ENCODE measurements at regions not wholly inside any gene's neighbourhood (a gene's known extent, or its start where the extent isn't known, plus 50 kb on each side); places are given as distances from the start of the nearest gene placed in this dataset.

DNA sequence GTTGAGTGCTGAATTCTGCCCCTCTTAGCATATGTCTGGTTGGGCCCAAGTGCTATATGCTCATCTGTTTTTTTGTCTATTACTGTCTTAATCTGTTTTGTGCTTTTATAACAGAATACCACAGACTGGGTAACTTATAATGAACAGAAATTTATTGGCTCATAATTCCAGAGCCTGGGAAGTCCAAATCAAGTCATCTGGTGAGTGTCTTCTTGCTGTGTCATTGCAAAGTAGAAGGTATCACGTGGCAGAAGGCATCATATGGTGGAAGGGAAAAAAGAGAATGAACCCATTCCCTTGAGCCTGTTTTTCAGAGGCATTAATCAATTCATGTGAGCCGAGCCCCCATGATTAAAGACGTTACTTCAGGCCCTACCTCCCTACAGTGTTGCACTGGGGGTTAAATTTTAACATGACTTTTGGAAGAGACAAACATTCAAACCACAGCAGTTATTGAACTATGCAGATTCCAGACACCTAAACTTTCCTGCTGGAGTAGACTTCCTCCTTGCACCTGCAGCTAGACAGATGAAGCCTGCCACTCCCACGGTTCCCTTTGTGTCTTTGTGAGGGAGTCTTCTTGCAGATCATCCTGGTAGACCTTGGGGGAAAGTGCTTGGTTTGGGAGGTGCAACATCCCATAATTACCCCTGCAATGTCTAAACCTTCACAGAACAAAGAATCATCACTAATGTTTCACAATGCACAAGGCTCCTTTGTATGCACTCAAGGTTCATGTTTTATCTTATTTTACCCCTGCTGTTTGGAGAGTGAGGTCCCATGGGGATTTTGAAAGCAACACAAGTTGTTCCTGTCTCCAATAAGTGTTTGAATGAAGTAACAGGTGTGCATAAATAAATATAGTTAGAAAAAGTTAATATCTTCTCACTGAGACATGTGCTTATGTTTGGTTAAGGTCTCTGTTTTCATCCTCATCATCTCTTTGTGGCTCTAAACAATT lies 64.7 kb upstream of the XCR1 start:
- Mint-ChIP-seq H3K9me3 (peaks cover 0 to 10% (median 3%) of the 10 kb centered on the region in 7 donors), H3K27me3 (ENCODE audit: low read depth in 3 of 3) (peaks cover 0 to 8% (median 4%) of the 10 kb centered on the region in 3 donors), H3K4me3 (no peak overlapping the region), H3K27ac (peak overlapping the region; percentile 100), H3K4me1 (peaks cover 94% of the 10 kb centered on the region), H3K36me3 (peaks cover 15 to 30% of the 10 kb centered on the region in 2 donors)
- H3K4me3 ChIP-seq (replicated peaks in 1 of 3; ENCODE audit: low read depth in 2 of 3, low read length in 3 of 3), result no peak overlapping the region
- peaks cover 0 to 4% of the 10 kb centered on the region in 2 donors for H3K9me3 ChIP-seq (replicated peaks in 1 of 2; ENCODE audit: control insufficient read depth in 1 of 2, insufficient read depth in 1 of 2, low read length in 2 of 2)
- H3K36me3 ChIP-seq (replicated peaks in 1 of 2; ENCODE audit: control insufficient read depth in 1 of 2, insufficient read depth in 2 of 2, low read length in 2 of 2), result no peaks in the 10 kb centered on the region
- 17% methylated on average over 1 of the region's 4 CpGs for WGBS (ENCODE audit: insufficient coverage)
- intact Hi-C loops (cut with micrococcal nuclease), result no loop called here
- DNase-seq, result peak in 1 of 3 donors; percentile 64
- no peak overlapping the region for H3K4me2 ChIP-seq (replicated peaks; ENCODE audit: extremely low read depth, low read length, poor library complexity, severe bottlenecking)
- TF ChIP-seq, protein P1, sequence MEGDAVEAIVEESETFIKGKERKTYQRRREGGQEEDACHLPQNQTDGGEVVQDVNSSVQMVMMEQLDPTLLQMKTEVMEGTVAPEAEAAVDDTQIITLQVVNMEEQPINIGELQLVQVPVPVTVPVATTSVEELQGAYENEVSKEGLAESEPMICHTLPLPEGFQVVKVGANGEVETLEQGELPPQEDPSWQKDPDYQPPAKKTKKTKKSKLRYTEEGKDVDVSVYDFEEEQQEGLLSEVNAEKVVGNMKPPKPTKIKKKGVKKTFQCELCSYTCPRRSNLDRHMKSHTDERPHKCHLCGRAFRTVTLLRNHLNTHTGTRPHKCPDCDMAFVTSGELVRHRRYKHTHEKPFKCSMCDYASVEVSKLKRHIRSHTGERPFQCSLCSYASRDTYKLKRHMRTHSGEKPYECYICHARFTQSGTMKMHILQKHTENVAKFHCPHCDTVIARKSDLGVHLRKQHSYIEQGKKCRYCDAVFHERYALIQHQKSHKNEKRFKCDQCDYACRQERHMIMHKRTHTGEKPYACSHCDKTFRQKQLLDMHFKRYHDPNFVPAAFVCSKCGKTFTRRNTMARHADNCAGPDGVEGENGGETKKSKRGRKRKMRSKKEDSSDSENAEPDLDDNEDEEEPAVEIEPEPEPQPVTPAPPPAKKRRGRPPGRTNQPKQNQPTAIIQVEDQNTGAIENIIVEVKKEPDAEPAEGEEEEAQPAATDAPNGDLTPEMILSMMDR (IDR thresholded peaks at IDR 0.05), result no peak
- H3K4me1 ChIP-seq (ENCODE audit: control insufficient read depth in 1 of 2, insufficient read depth in 2 of 2, low read length in 2 of 2), result peaks cover 88 to 89% of the 10 kb centered on the region in 2 donors
- H3K27me3 ChIP-seq (ENCODE audit: control insufficient read depth in 2 of 2, insufficient read depth in 2 of 2, low read length in 2 of 2), result no peaks in the 10 kb centered on the region
- peak overlapping the region; percentile 100 for H3K27ac ChIP-seq (ENCODE audit: low read depth in 1 of 2, low read length in 2 of 2)
- H4K20me1 ChIP-seq (ENCODE audit: insufficient read depth, low read length), result no peaks in the 10 kb centered on the region
- H3K9ac ChIP-seq (ENCODE audit: insufficient read depth, low read length, poor library complexity, severe bottlenecking), result peak overlapping the region; percentile 92
- H2AFZ ChIP-seq (ENCODE audit: insufficient read depth, low read depth, low read length, poor library complexity, severe bottlenecking), result no peak overlapping the region
- H3K79me2 ChIP-seq (ENCODE audit: insufficient read depth, low read length), result no peaks in the 10 kb centered on the region

DNA sequence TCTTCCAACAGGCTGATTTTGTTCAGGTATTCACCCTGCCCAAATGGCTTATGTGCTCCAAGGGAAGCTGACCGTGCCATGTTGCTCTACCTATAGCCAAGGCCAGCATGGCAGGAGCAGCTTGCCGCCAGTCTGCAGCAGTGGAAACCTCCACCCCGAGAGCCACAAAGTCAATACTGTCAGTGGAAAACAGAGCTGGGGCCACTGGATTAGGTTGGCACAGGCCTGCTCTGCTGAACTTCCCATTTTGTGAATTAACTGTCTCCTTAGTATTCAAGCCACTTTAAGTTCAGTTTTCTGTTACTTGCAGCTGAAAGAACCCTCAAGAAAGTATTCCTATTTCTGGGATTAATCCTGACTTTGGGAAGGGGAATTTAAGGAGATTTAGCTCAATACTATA lies 63.8 kb upstream of the XCR1 start:
- H3K4me3 ChIP-seq (replicated peaks in 1 of 3; ENCODE audit: low read depth in 2 of 3, low read length in 3 of 3), result no peak overlapping the region
- no peak overlapping the region for H2AFZ ChIP-seq (ENCODE audit: insufficient read depth, low read depth, low read length, poor library complexity, severe bottlenecking)
- peaks cover 78 to 79% of the 10 kb centered on the region in 2 donors for H3K4me1 ChIP-seq (ENCODE audit: control insufficient read depth in 1 of 2, insufficient read depth in 2 of 2, low read length in 2 of 2)
- peaks cover 87% of the 10 kb centered on the region for H3K4me1 Mint-ChIP-seq
- peak overlapping the region; percentile 100 for H3K27ac Mint-ChIP-seq
- H4K20me1 ChIP-seq (ENCODE audit: insufficient read depth, low read length), result no peaks in the 10 kb centered on the region
- 34% methylated on average over 3 of the region's 3 CpGs for WGBS (ENCODE audit: insufficient coverage)
- H3K9me3 Mint-ChIP-seq, result peaks cover 0 to 10% (median 3%) of the 10 kb centered on the region in 7 donors
- no peaks in the 10 kb centered on the region for H3K79me2 ChIP-seq (ENCODE audit: insufficient read depth, low read length)
- H3K27me3 Mint-ChIP-seq (ENCODE audit: low read depth in 3 of 3), result peaks cover 0 to 8% (median 4%) of the 10 kb centered on the region in 3 donors
- peak overlapping the region; percentile 100 for H3K27ac ChIP-seq (ENCODE audit: low read depth in 1 of 2, low read length in 2 of 2)
- H3K36me3 Mint-ChIP-seq, result peaks cover 12 to 23% of the 10 kb centered on the region in 2 donors
- TF ChIP-seq, protein P1 (IDR thresholded peaks at IDR 0.05), result no peak
- DNase-seq, result peak; percentile 50 to 76 (median 66)
- H3K4me3 Mint-ChIP-seq, result peak overlapping the region; percentile 56 to 75
- peak overlapping the region; percentile 16 for H3K4me2 ChIP-seq (replicated peaks; ENCODE audit: extremely low read depth, low read length, poor library complexity, severe bottlenecking)
- H3K9ac ChIP-seq (ENCODE audit: insufficient read depth, low read length, poor library complexity, severe bottlenecking), result peak overlapping the region; percentile 92
- H3K27me3 ChIP-seq (ENCODE audit: control insufficient read depth in 2 of 2, insufficient read depth in 2 of 2, low read length in 2 of 2), result no peaks in the 10 kb centered on the region
- peaks cover 0 to 4% of the 10 kb centered on the region in 2 donors for H3K9me3 ChIP-seq (replicated peaks in 1 of 2; ENCODE audit: control insufficient read depth in 1 of 2, insufficient read depth in 1 of 2, low read length in 2 of 2)
- no peaks in the 10 kb centered on the region for H3K36me3 ChIP-seq (replicated peaks in 1 of 2; ENCODE audit: control insufficient read depth in 1 of 2, insufficient read depth in 2 of 2, low read length in 2 of 2)
- intact Hi-C loops (cut with micrococcal nuclease), result no loop called here

Data from CD14-positive monocyte (primary cell).